ENCODE measurements at regions not wholly inside any gene's neighbourhood (a gene's known extent, or its start where the extent isn't known, plus 50 kb on each side); places are given as distances from the start of the nearest gene placed in this dataset.

GRCh38 chr13:74367193-74367592 is 233.0 kb upstream of the KLF12 start:
- TF ChIP-seq ZNF263 (CRISPR knock-in tag; IDR thresholded peaks at IDR 0.05; ENCODE audit: low read depth), result no peak
- TF ChIP-seq SMAD4 (CRISPR knock-in tag; IDR thresholded peaks at IDR 0.05), result no peak
- TF ChIP-seq ZNF232 (CRISPR knock-in tag; IDR thresholded peaks at IDR 0.05), result no peak
- TF ChIP-seq AFF4 (CRISPR knock-in tag; IDR thresholded peaks at IDR 0.05; ENCODE audit: borderline replicate concordance), result no peak
- TF ChIP-seq ZNF317 (CRISPR knock-in tag; IDR thresholded peaks at IDR 0.05; ENCODE audit: borderline replicate concordance, low read depth), result no peak
- TF ChIP-seq RORB (CRISPR knock-in tag; IDR thresholded peaks at IDR 0.05), result no peak
- TF ChIP-seq GABPB1 (CRISPR knock-in tag; IDR thresholded peaks at IDR 0.05), result no peak
- no peak for TF ChIP-seq STAT6 (CRISPR knock-in tag; conservative IDR thresholded peaks at IDR 0.05; ENCODE audit: low read depth)
- no peak for TF ChIP-seq FOXJ3 (CRISPR knock-in tag; IDR thresholded peaks at IDR 0.05; ENCODE audit: borderline replicate concordance)
- TF ChIP-seq, protein P1, sequence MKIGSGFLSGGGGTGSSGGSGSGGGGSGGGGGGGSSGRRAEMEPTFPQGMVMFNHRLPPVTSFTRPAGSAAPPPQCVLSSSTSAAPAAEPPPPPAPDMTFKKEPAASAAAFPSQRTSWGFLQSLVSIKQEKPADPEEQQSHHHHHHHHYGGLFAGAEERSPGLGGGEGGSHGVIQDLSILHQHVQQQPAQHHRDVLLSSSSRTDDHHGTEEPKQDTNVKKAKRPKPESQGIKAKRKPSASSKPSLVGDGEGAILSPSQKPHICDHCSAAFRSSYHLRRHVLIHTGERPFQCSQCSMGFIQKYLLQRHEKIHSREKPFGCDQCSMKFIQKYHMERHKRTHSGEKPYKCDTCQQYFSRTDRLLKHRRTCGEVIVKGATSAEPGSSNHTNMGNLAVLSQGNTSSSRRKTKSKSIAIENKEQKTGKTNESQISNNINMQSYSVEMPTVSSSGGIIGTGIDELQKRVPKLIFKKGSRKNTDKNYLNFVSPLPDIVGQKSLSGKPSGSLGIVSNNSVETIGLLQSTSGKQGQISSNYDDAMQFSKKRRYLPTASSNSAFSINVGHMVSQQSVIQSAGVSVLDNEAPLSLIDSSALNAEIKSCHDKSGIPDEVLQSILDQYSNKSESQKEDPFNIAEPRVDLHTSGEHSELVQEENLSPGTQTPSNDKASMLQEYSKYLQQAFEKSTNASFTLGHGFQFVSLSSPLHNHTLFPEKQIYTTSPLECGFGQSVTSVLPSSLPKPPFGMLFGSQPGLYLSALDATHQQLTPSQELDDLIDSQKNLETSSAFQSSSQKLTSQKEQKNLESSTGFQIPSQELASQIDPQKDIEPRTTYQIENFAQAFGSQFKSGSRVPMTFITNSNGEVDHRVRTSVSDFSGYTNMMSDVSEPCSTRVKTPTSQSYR (CRISPR knock-in tag; IDR thresholded peaks at IDR 0.05), result no peak
- no peak for TF ChIP-seq CTCF (IDR thresholded peaks at IDR 0.05)
- no peak for TF ChIP-seq IRF2 (CRISPR knock-in tag; IDR thresholded peaks at IDR 0.05; ENCODE audit: borderline replicate concordance, low read depth)
- no peak for TF ChIP-seq TEAD1 (CRISPR knock-in tag; IDR thresholded peaks at IDR 0.05)
- TF ChIP-seq ERG (CRISPR knock-in tag; IDR thresholded peaks at IDR 0.05), result no peak
- no peak for TF ChIP-seq OVOL2 (CRISPR knock-in tag; IDR thresholded peaks at IDR 0.05; ENCODE audit: borderline replicate concordance)
- TF ChIP-seq, protein P2, sequence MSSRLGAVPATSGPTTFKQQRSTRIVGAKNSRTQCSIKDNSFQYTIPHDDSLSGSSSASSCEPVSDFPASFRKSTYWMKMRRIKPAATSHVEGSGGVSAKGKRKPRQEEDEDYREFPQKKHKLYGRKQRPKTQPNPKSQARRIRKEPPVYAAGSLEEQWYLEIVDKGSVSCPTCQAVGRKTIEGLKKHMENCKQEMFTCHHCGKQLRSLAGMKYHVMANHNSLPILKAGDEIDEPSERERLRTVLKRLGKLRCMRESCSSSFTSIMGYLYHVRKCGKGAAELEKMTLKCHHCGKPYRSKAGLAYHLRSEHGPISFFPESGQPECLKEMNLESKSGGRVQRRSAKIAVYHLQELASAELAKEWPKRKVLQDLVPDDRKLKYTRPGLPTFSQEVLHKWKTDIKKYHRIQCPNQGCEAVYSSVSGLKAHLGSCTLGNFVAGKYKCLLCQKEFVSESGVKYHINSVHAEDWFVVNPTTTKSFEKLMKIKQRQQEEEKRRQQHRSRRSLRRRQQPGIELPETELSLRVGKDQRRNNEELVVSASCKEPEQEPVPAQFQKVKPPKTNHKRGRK (CRISPR knock-in tag; IDR thresholded peaks at IDR 0.05; ENCODE audit: borderline replicate concordance), result no peak
- TF ChIP-seq ZNF396 (CRISPR knock-in tag; IDR thresholded peaks at IDR 0.05; ENCODE audit: borderline replicate concordance), result no peak
- no peak for TF ChIP-seq JAZF1 (CRISPR knock-in tag; IDR thresholded peaks at IDR 0.05)
- TF ChIP-seq NR2C2 (CRISPR knock-in tag; IDR thresholded peaks at IDR 0.05), result no peak
- no peak for TF ChIP-seq TP53 (CRISPR knock-in tag; IDR thresholded peaks at IDR 0.05)
- Mint-ChIP-seq H3K36me3 (no peaks in the 10 kb centered on the region), H3K27me3 (ENCODE audit: low read depth) (no peaks in the 10 kb centered on the region), H3K9me3 (no peaks in the 10 kb centered on the region), H3K4me3 (no peak overlapping the region), H3K4me1 (no peaks in the 10 kb centered on the region), H3K27ac (no peak overlapping the region)
- CTCF ChIA-PET, result no interaction called here
- POLR2A ChIA-PET, result no interaction called here
- ATAC-seq (no peak), DNase-seq (ENCODE audit: low spot score) (no peak)

All from WTC11 (cell line).